Prostate gland (tissue), 2 donors: ENCODE measurements at regions not wholly inside any gene's neighbourhood (a gene's known extent, or its start where the extent isn't known, plus 50 kb on each side); places are given as distances from the start of the nearest gene placed in this dataset.
"Not testable (repeated sequence)": the region's sequence is repeated elsewhere in the genome, so short reads cannot be mapped to it uniquely, and the experiment has no call there.

ENCODE experiments used
- DNase-seq: peaks from one replicate; pipeline ENCODE4 v3.0.0-alpha.2; 2019; ENCODE audit warnings: low spot score
- H3K27ac ChIP-seq, 2 donors: fragments of 200-600 bp; sonication (generic); 2 replicates each; pipeline ENCODE4 v1.5.1; 2017 to 2019
- H3K27me3 ChIP-seq: fragments of 200-600 bp; sonication (generic); replicated peaks from 2 replicates; pipeline ENCODE4 v1.5.1; 2019; ENCODE audit not compliant: insufficient read depth
- H3K36me3 ChIP-seq, 2 donors: fragments of 200-600 bp; sonication (generic); 1 replicate in 1 of 2; 2 replicates in 1 of 2; pipeline versions ENCODE4 v1.5.1 to v1.8.1; 2017 to 2019
- H3K4me1 ChIP-seq: fragments of 200-600 bp; sonication (generic); replicated peaks from 2 replicates; pipeline ENCODE4 v1.5.1; 2019
- H3K4me3 ChIP-seq, 2 donors: fragments of 200-600 bp; sonication (generic); 2 replicates each; pipeline ENCODE4 v1.5.1; 2017 to 2019
- H3K9me3 ChIP-seq: fragments of 200-600 bp; sonication (generic); 2 replicates; pipeline ENCODE4 v1.5.1; 2017
- POLR2A ChIP-seq: fragments of 450-650 bp; IDR thresholded peaks from one replicate; pipeline ENCODE4 v1.6.1; 2016; ENCODE audit warnings: antibody characterized with exemption, mild to moderate bottlenecking
- POLR2AphosphoS5 ChIP-seq: sonication (generic); formaldehyde crosslinking; IDR thresholded peaks from one replicate; pipeline ENCODE4 v1.6.1; 2017; ENCODE audit warnings: antibody characterized with exemption
- WGBS: methylation state at CpG from one replicate; pipeline ENCODE4 v1.1.5; 2018; 5-methylcytosine and 5-hydroxymethylcytosine counted together
- intact Hi-C: fragments of 100-400 bp; cut with DNase I; formaldehyde crosslinking; loops from one replicate; pipeline ENCODE4 v1.14.2; 2022
- TF ChIP-seq, protein P1 (sequence below), 4 experiments: fragments of 200-600 bp in 2 of 4; fragments of 450-650 bp in 2 of 4; sonication (generic) in 2 of 4; IDR thresholded peaks; 1 replicate in 3 of 4; 2 replicates in 1 of 4; pipeline ENCODE4 v1.5.1; 2016 to 2019; ENCODE audit warnings: antibody characterized with exemption in 4 of 4, mild to moderate bottlenecking in 2 of 4, moderate library complexity in 2 of 4

DNA sequence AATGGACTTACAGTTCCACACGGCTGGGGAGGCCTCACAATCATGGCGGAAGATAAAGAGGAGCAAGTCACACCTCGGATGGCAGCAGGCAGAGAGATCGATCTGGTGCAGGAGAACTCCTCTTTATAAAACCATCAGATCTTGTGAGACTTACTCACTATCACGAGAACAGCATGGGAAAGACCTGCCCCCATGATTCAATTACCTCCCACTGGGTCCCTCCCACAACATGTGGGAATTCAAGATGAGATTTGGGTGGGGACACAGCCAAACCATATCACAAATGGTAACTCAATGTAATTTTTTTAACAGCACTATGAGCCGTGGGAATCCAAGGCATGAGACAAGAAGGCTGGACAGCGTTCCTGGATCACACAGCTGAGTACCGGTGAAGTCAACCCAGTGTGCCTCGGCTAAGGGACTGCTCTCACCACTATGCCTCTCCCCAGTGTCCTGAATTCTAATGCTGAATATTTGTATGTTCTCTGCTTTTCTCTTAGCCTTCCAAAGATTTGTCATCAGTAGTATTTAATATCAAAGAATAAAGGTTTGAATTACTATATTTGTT lies 84.3 kb downstream of the IRS2 start:
- 85% methylated on average over 9 of the region's 9 CpGs for WGBS
- H3K9me3 ChIP-seq, intact Hi-C loops, H3K27ac ChIP-seq, H3K27me3 ChIP-seq, DNase-seq, H3K36me3 ChIP-seq, H3K4me3 ChIP-seq, H3K4me1 ChIP-seq: not testable (repeated sequence)

DNA sequence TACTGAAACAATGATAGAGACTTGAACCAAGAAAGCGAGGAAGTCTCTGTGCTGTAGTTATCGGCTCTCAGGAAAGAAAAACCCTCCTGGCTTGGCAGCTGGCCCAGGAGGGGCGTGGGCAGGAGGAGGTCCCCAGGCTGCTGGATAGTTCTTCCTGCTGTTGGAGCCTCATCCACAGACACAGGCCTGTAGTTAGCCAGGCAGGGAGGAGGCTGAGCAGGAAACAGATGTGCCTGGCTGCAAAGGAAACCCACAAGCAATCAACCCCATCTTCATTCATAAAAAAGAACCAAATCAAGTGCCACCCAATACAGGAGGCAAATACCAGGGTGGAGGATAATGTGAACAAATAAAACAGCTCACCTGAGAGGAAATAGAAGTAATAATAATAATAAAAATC lies 86.2 kb downstream of the IRS2 start:
- Histone ChIP-seq H3K4me3 (no peak overlapping the region), H3K27ac (no peak overlapping the region), H3K4me1 (no peaks in the 10 kb centered on the region), H3K9me3 (no peaks in the 10 kb centered on the region), H3K36me3 (no peaks in the 10 kb centered on the region), H3K27me3 (no peaks in the 10 kb centered on the region)
- intact Hi-C loops: no loop called here
- DNase-seq: no peak
- TF ChIP-seq, protein P1, sequence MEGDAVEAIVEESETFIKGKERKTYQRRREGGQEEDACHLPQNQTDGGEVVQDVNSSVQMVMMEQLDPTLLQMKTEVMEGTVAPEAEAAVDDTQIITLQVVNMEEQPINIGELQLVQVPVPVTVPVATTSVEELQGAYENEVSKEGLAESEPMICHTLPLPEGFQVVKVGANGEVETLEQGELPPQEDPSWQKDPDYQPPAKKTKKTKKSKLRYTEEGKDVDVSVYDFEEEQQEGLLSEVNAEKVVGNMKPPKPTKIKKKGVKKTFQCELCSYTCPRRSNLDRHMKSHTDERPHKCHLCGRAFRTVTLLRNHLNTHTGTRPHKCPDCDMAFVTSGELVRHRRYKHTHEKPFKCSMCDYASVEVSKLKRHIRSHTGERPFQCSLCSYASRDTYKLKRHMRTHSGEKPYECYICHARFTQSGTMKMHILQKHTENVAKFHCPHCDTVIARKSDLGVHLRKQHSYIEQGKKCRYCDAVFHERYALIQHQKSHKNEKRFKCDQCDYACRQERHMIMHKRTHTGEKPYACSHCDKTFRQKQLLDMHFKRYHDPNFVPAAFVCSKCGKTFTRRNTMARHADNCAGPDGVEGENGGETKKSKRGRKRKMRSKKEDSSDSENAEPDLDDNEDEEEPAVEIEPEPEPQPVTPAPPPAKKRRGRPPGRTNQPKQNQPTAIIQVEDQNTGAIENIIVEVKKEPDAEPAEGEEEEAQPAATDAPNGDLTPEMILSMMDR (IDR thresholded peaks at IDR 0.05): no peak
- TF ChIP-seq POLR2AphosphoS5 (no peak), POLR2A (no peak)
- WGBS: 20% methylated on average over 3 of the region's 3 CpGs

DNA sequence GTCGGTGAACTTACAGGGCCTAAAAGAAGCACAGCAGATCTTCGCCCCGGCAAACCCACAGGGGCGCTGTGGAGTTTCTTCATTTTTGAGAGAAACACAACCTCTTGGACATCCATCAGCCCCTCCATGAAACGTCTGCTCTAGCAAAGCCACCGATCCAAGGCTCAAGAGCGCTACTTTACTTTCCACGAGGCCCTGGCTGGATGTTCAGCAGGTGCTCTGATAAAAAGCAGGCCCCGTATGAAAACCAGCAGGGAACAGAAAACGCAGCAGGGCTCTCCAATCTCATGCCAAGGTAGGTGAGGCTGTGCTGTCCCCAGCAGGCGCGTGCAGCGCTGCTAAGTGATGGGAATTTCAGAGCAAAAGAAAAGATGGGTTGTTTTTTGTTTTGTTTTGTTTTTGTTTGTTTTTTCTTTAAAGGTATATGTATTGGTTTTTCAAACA lies 86.7 kb downstream of the IRS2 start:
- no peak for DNase-seq
- H3K27me3 ChIP-seq: no peaks in the 10 kb centered on the region
- H3K4me3 ChIP-seq: no peak overlapping the region
- no peaks in the 10 kb centered on the region for H3K9me3 ChIP-seq
- no peak overlapping the region for H3K27ac ChIP-seq
- no peaks in the 10 kb centered on the region for H3K36me3 ChIP-seq
- TF ChIP-seq POLR2AphosphoS5 (no peak), POLR2A (no peak)
- TF ChIP-seq, protein P1 (IDR thresholded peaks at IDR 0.05): no peak
- no peaks in the 10 kb centered on the region for H3K4me1 ChIP-seq
- intact Hi-C loops: no loop called here
- WGBS: 83% methylated on average over 13 of the region's 13 CpGs

DNA sequence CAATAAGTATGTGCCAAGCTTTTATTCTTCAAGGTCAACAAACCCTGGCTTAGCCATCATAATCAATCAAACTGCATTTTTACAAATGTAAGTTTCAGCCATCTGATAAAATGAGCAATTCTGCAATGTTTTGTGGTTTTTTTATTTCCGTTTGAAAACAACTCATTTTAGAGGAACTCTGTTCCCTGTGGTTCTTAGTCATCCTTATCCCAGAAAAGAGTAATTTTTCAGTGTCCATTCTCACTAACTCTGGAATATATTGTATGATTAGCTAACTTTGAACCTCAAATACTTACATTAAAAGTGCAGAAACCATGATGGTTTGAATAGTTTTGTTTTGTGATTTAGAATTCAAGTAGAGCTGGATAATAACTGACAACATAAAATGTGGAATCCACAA lies 87.6 kb downstream of the IRS2 start:
- H3K4me1 ChIP-seq: no peaks in the 10 kb centered on the region
- no peak for DNase-seq
- intact Hi-C loops: no loop called here
- H3K27ac ChIP-seq: no peak overlapping the region
- no peaks in the 10 kb centered on the region for H3K27me3 ChIP-seq
- no peak overlapping the region for H3K4me3 ChIP-seq
- 70% methylated on average over 1 of the region's 1 CpG for WGBS
- no peaks in the 10 kb centered on the region for H3K36me3 ChIP-seq
- H3K9me3 ChIP-seq: no peaks in the 10 kb centered on the region
- no peak for TF ChIP-seq POLR2AphosphoS5
- TF ChIP-seq, protein P1 (IDR thresholded peaks at IDR 0.05): no peak
- TF ChIP-seq POLR2A: no peak

DNA sequence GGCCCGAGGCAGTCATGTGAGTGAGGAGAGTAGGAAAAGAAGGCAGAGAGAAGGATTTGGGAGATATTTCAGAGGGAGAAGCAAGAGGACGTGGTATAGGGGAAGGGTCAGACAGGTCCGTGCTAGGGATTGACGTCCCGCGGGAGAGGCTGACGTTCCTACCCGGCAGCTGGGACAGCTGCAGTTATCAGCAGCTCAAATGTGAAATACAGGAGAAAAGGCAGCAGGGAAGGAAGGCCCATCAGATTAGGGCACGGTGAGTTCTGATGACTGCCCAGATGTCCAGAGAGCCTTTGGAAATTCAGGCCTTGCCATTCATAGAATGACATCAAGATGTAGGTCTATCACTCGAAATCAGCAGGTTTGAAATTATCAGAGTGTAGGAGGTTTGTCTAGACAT lies 88.4 kb downstream of the IRS2 start:
- Histone ChIP-seq H3K36me3 (no peaks in the 10 kb centered on the region), H3K27ac (no peak overlapping the region), H3K9me3 (no peaks in the 10 kb centered on the region), H3K4me3 (no peak overlapping the region), H3K27me3 (no peaks in the 10 kb centered on the region), H3K4me1 (no peaks in the 10 kb centered on the region)
- WGBS: 84% methylated on average over 10 of the region's 10 CpGs
- TF ChIP-seq, protein P1 (IDR thresholded peaks at IDR 0.05): no peak
- TF ChIP-seq POLR2A (no peak), POLR2AphosphoS5 (no peak)
- intact Hi-C loops: no loop called here
- no peak for DNase-seq
